A549 (cell line): ENCODE measurements at regions not wholly inside any gene's neighbourhood (a gene's known extent, or its start where the extent isn't known, plus 50 kb on each side); places are given as distances from the start of the nearest gene placed in this dataset.

Experiments used
- ATAC-seq, 2 experiments: fragments of 200-7000 bp in 1 of 2; fragments of >200 bp in 1 of 2; cut with Nextera tagmentation in 1 of 2; cut with Tn5 transposase in 1 of 2; 3 replicates each; pipeline versions ENCODE4 v1.8.0 to v1.9.1; 2018 to 2020; ENCODE audit warnings: mild to moderate bottlenecking in 1 of 2, moderate library complexity in 1 of 2
- CTCF ChIA-PET: fragments of 300-600 bp; sonication (Branson Sonifier 250); formaldehyde crosslinking; extraction: SDS; loops from one replicate; lab custom pipeline; 2021; ENCODE audit warnings: antibody characterized with exemption, inconsistent platforms; lab: Yijun Ruan, JAX
- POLR2A ChIA-PET: fragments of 350-600 bp; formaldehyde crosslinking; extraction: SDS; loops from one replicate; lab custom pipeline; 2021; ENCODE audit warnings: antibody characterized with exemption, inconsistent platforms; lab: Yijun Ruan, JAX
- DNase-seq, 2 experiments: peaks; one replicate each; pipeline versions ENCODE4 v3.0.0 to v3.0.0-alpha.2; 2011 to 2016; ENCODE audit warnings: low read depth in 1 of 2, low spot score in 1 of 2
- FAIRE-seq: peaks from 2 replicates; lab custom pipeline; 2011; peaks lifted over from hg19 to GRCh38; lab: Jason Lieb, UNC
- H3K27ac ChIP-seq, 2 experiments: fragments of >200 bp; sonication (Bioruptor Twin); formaldehyde crosslinking; 3 replicates each; pipeline ENCODE4 v1.5.1; 2016 to 2017
- H3K4me1 ChIP-seq: fragments of >200 bp; sonication (Bioruptor Twin); formaldehyde crosslinking; 3 replicates; pipeline ENCODE4 v1.6.1; 2016
- H3K4me2 ChIP-seq: fragments of >200 bp; sonication (Bioruptor Twin); formaldehyde crosslinking; 3 replicates; pipeline ENCODE4 v1.6.1; 2016
- H3K4me3 ChIP-seq: fragments of >200 bp; sonication (Bioruptor Twin); formaldehyde crosslinking; 3 replicates; pipeline ENCODE4 v1.5.1; 2016
- H3K9me3 ChIP-seq: fragments of >200 bp; sonication (Bioruptor Twin); formaldehyde crosslinking; 3 replicates; pipeline ENCODE4 v1.6.1; 2016
- CBX2 ChIP-seq: fragments of 200-600 bp; sonication (generic); IDR thresholded peaks from 2 replicates; pipeline ENCODE4 v1.6.1; 2016; ENCODE audit warnings: low read depth, mild to moderate bottlenecking, borderline replicate concordance
- CHD4 ChIP-seq: fragments of 200-600 bp; sonication (generic); IDR thresholded peaks from 2 replicates; pipeline ENCODE4 v1.6.1; 2016; ENCODE audit warnings: antibody characterized with exemption, mild to moderate bottlenecking, borderline replicate concordance
- EHMT2 ChIP-seq: fragments of 200-600 bp; sonication (generic); IDR thresholded peaks from 2 replicates; pipeline ENCODE4 v1.6.1; 2016; ENCODE audit warnings: antibody characterized with exemption, low read depth, mild to moderate bottlenecking, moderate library complexity
- EP300 ChIP-seq, 2 experiments: fragments of >200 bp; sonication (Bioruptor Twin); formaldehyde crosslinking; IDR thresholded peaks; 2 replicates in 1 of 2; 3 replicates in 1 of 2; pipeline ENCODE4 v1.6.1; 2016 to 2017
- ESRRA ChIP-seq: fragments of 150-350 bp; IDR thresholded peaks from 2 replicates; pipeline ENCODE4 v1.6.1; 2014; ENCODE audit warnings: mild to moderate bottlenecking, low read length, borderline replicate concordance
- FOXS1 ChIP-seq: fragments of 250-450 bp; sonication (Bioruptor Pico); IDR thresholded peaks from 2 replicates; pipeline ENCODE4 v1.5.0; 2020; ENCODE audit warnings: mild to moderate bottlenecking, moderate library complexity
- GATA3 ChIP-seq: IDR thresholded peaks from 2 replicates; pipeline ENCODE4 v1.6.1; 2012; ENCODE audit warnings: borderline replicate concordance
- HOXA7 ChIP-seq: fragments of 250-450 bp; sonication (Bioruptor Pico); IDR thresholded peaks from 2 replicates; pipeline ENCODE4 v1.5.0; 2020; ENCODE audit warnings: mild to moderate bottlenecking, moderate library complexity
- JUN ChIP-seq, 2 experiments: fragments of >200 bp; sonication (Bioruptor Twin); formaldehyde crosslinking; IDR thresholded peaks; 2 replicates in 1 of 2; 3 replicates in 1 of 2; pipeline ENCODE4 v1.6.1; 2016 to 2017
- JUNB ChIP-seq: fragments of >200 bp; sonication (Bioruptor Twin); formaldehyde crosslinking; IDR thresholded peaks from 2 replicates; pipeline ENCODE4 v1.6.1; 2016
- KDM1A ChIP-seq: fragments of 200-600 bp; sonication (generic); IDR thresholded peaks from 2 replicates; pipeline ENCODE4 v1.6.1; 2016; ENCODE audit warnings: low read depth, mild to moderate bottlenecking
- MAFK ChIP-seq: fragments of 450-650 bp; IDR thresholded peaks from 2 replicates; pipeline ENCODE4 v1.6.1; 2014; ENCODE audit not compliant: partially characterized antibody
- MAZ ChIP-seq: fragments of 150-350 bp; IDR thresholded peaks from 2 replicates; pipeline ENCODE4 v1.6.1; 2014; ENCODE audit warnings: antibody characterized with exemption, low read depth, low read length, borderline replicate concordance
- NFE2L2 ChIP-seq: fragments of 150-350 bp; conservative IDR thresholded peaks from 2 replicates; pipeline ENCODE4 v1.6.1; 2014; ENCODE audit warnings: low read length
- NPAS2 ChIP-seq: fragments of 250-450 bp; sonication (Bioruptor Pico); IDR thresholded peaks from 2 replicates; pipeline ENCODE4 v1.8.0; 2022; ENCODE audit warnings: mild to moderate bottlenecking, moderate library complexity, borderline replicate concordance
- PBX3 ChIP-seq: IDR thresholded peaks from 2 replicates; pipeline ENCODE4 v1.6.1; 2012
- PHF8 ChIP-seq: fragments of 200-600 bp; sonication (generic); IDR thresholded peaks from 2 replicates; pipeline ENCODE4 v1.6.1; 2016; ENCODE audit warnings: low read depth, mild to moderate bottlenecking, antibody characterized with exemption, moderate library complexity, borderline replicate concordance
- POLR2A ChIP-seq: IDR thresholded peaks from 2 replicates; pipeline ENCODE4 v1.6.1; 2012; ENCODE audit warnings: mild to moderate bottlenecking, low read length
- POLR2AphosphoS2 ChIP-seq: conservative IDR thresholded peaks from 2 replicates; pipeline ENCODE4 v1.6.1; 2012; ENCODE audit warnings: low read length, improper control_type of control experiment, inconsistent platforms
- RARB ChIP-seq: fragments of 250-450 bp; sonication (Bioruptor Pico); IDR thresholded peaks from 2 replicates; pipeline ENCODE4 v1.8.0; 2021; ENCODE audit warnings: mild to moderate bottlenecking, moderate library complexity
- RFX5 ChIP-seq: fragments of 450-650 bp; IDR thresholded peaks from 2 replicates; pipeline ENCODE4 v1.7.1; 2014; ENCODE audit warnings: antibody characterized with exemption, mild to moderate bottlenecking, moderate library complexity
- TFCP2L1 ChIP-seq: fragments of 250-450 bp; sonication (Bioruptor Pico); IDR thresholded peaks from 2 replicates; pipeline ENCODE4 v1.5.0; 2021; ENCODE audit warnings: mild to moderate bottlenecking
- TP53 ChIP-seq: fragments of 250-450 bp; sonication (Bioruptor Pico); IDR thresholded peaks from 2 replicates; pipeline ENCODE4 v1.5.0; 2021; ENCODE audit warnings: mild to moderate bottlenecking, moderate library complexity
- ZC3H11A ChIP-seq: fragments of 450-650 bp; IDR thresholded peaks from 2 replicates; pipeline ENCODE4 v1.6.1; 2014; ENCODE audit warnings: antibody characterized with exemption, mild to moderate bottlenecking
- ZFP36 ChIP-seq: fragments of 450-650 bp; IDR thresholded peaks from 2 replicates; pipeline ENCODE4 v1.6.1; 2014; ENCODE audit warnings: borderline replicate concordance; ENCODE audit not compliant: partially characterized antibody
- ZNF302 ChIP-seq: fragments of 250-450 bp; sonication (Bioruptor Pico); IDR thresholded peaks from 2 replicates; pipeline ENCODE4 v1.9.0; 2021; ENCODE audit warnings: inconsistent platforms, mild to moderate bottlenecking, moderate library complexity
- ZSCAN20 ChIP-seq: fragments of 250-450 bp; sonication (Bioruptor Pico); IDR thresholded peaks from 2 replicates; pipeline ENCODE4 v1.8.0; 2022; ENCODE audit warnings: mild to moderate bottlenecking, moderate library complexity
- WGBS: methylation state at CpG from one replicate; pipeline ENCODE4 v1.1.6; 2017; ENCODE audit errors: missing lambda C conversion rate; 5-methylcytosine and 5-hydroxymethylcytosine counted together
- TF ChIP-seq, protein P1 (sequence below): fragments of 250-450 bp; sonication (Bioruptor Pico); IDR thresholded peaks from 2 replicates; pipeline ENCODE4 v1.5.0; 2021; ENCODE audit warnings: mild to moderate bottlenecking, moderate library complexity, borderline replicate concordance
- TF ChIP-seq, protein P2 (sequence below): fragments of >200 bp; sonication (Bioruptor Twin); formaldehyde crosslinking; IDR thresholded peaks from 3 replicates; pipeline ENCODE4 v1.6.1; 2016
- TF ChIP-seq, protein P3 (sequence below): IDR thresholded peaks from 2 replicates; pipeline ENCODE4 v1.6.1; 2012

DNA sequence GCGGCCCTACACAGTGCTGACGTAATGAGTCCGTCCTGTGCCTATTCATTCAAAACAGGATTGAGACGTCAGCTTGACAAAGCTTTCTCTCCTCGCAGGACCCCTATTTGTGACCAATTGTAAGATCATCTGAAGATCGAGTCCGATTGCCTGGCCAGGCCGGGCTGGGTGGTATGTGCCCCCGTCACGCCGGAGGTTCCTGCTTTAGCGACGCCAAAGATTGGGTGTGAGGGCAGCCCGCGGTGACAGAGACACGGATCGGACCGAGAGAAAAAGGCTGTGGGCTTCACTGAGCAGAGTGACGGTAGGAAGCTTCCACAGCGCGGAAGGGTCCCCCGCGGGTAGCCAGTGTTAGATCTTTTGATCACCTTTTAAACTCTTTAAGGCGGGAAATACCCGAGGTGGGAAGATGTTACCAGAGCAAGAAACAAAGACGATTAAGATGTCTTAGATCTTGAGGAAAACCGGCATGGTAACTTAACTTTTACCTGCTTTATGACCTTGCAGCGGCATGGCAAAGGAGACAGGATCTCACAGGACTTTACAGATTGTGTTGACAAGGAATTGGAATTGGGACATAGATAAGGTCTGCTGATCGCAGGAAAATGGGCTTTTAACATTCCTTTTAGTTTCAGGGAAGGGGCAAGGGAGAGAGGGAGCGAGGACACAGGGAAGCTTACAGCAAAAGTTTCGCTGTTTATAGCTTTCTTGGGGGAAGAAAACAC, 220.0 kb downstream of the METTL4 start:
- TF ChIP-seq ESRRA (no peak), POLR2A (no peak), GATA3 (no peak), CBX2 (no peak), HOXA7 (no peak), PBX3 (no peak), PHF8 (no peak), ZSCAN20 (CRISPR knock-in tag) (no peak), MAFK (no peak), JUNB (no peak), ZC3H11A (no peak)
- H3K4me2 ChIP-seq = no peak overlapping the region
- no peak for ATAC-seq
- POLR2A ChIA-PET = no interaction called here
- no peak overlapping the region for H3K27ac ChIP-seq
- CTCF ChIA-PET = no interaction called here
- no peak for DNase-seq
- no peaks in the 10 kb centered on the region for H3K9me3 ChIP-seq
- no peak for FAIRE-seq
- H3K4me1 ChIP-seq = no peaks in the 10 kb centered on the region
- no peak overlapping the region for H3K4me3 ChIP-seq
- WGBS = 83% methylated on average over 31 of the region's 31 CpGs

DNA sequence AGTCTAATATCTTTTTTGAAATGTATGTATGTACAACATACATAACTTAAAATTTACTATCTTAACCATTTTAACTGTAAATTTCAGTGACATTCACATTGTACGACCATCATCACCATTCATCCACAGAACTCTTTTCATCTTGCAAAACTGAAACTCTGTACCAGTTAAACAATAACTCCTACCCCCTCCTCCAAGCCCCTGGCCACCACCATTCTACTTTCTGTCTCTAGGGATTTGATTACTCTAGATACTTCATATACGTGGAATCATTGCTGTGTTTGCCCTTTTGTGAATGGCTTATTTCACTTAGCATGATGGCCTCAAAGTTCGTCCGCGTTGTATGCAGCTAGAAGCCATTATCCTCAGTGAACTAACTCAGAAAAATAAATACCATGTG, 217.0 kb downstream of the METTL4 start:
- WGBS = 73% methylated on average over 5 of the region's 5 CpGs
- Histone ChIP-seq H3K4me2 (no peak overlapping the region), H3K4me3 (no peak overlapping the region), H3K4me1 (no peaks in the 10 kb centered on the region), H3K27ac (no peak overlapping the region), H3K9me3 (no peaks in the 10 kb centered on the region)
- TF ChIP-seq MAZ (no peak), EP300 (IDR thresholded peaks at IDR 0.05) (no peak), NFE2L2 (no peak), CHD4 (no peak), POLR2AphosphoS2 (no peak), NPAS2 (CRISPR knock-in tag) (no peak), KDM1A (no peak), FOXS1 (CRISPR knock-in tag) (no peak), POLR2A (no peak), ZFP36 (no peak), EHMT2 (no peak)
- TF ChIP-seq, protein P1, sequence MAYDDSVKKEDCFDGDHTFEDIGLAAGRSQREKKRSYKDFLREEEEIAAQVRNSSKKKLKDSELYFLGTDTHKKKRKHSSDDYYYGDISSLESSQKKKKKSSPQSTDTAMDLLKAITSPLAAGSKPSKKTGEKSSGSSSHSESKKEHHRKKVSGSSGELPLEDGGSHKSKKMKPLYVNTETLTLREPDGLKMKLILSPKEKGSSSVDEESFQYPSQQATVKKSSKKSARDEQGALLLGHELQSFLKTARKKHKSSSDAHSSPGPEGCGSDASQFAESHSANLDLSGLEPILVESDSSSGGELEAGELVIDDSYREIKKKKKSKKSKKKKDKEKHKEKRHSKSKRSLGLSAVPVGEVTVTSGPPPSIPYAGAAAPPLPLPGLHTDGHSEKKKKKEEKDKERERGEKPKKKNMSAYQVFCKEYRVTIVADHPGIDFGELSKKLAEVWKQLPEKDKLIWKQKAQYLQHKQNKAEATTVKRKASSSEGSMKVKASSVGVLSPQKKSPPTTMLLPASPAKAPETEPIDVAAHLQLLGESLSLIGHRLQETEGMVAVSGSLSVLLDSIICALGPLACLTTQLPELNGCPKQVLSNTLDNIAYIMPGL (CRISPR knock-in tag) = no peak
- ChIA-PET CTCF (no interaction called here), POLR2A (no interaction called here)
- no peak for ATAC-seq
- DNase-seq = no peak
- FAIRE-seq = no peak

DNA sequence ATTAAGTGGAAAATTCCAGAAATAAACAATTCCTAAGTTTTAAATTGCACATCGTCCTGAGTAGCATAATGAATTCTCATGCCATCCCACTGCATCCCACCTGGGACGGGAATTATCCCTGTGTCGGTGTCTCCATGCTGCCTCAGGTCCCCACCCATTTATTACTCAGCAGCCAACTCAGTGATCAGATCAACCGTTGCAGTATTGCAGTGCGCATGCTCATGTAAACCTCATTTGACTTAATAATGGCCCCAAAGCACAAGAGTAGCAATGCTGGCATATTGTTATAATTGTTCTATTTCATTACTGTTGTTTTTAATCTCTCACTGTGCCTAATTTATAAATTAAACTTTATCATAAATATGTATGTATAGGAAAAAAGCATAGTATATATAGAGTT, 214.4 kb downstream of the METTL4 start:
- 81% methylated on average over 5 of the region's 5 CpGs for WGBS
- POLR2A ChIA-PET = no interaction called here
- FAIRE-seq = no peak
- Histone ChIP-seq H3K4me3 (no peak overlapping the region), H3K4me1 (no peaks in the 10 kb centered on the region), H3K27ac (no peak overlapping the region), H3K9me3 (no peaks in the 10 kb centered on the region), H3K4me2 (no peak overlapping the region)
- TF ChIP-seq TP53 (no peak), ESRRA (no peak), RFX5 (no peak), ZNF302 (CRISPR knock-in tag) (no peak), GATA3 (no peak), JUN (IDR thresholded peaks at IDR 0.05) (no peak), TFCP2L1 (CRISPR knock-in tag) (no peak), RARB (CRISPR knock-in tag) (no peak)
- TF ChIP-seq, protein P2, sequence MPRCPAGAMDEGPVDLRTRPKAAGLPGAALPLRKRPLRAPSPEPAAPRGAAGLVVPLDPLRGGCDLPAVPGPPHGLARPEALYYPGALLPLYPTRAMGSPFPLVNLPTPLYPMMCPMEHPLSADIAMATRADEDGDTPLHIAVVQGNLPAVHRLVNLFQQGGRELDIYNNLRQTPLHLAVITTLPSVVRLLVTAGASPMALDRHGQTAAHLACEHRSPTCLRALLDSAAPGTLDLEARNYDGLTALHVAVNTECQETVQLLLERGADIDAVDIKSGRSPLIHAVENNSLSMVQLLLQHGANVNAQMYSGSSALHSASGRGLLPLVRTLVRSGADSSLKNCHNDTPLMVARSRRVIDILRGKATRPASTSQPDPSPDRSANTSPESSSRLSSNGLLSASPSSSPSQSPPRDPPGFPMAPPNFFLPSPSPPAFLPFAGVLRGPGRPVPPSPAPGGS = no peak
- TF ChIP-seq, protein P3, sequence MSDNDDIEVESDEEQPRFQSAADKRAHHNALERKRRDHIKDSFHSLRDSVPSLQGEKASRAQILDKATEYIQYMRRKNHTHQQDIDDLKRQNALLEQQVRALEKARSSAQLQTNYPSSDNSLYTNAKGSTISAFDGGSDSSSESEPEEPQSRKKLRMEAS = no peak
- no peak for ATAC-seq
- no peak for DNase-seq
- CTCF ChIA-PET = no interaction called here
